SK-N-SH (cell line): ENCODE measurements at regions not wholly inside any gene's neighbourhood (a gene's known extent, or its start where the extent isn't known, plus 50 kb on each side); places are given as distances from the start of the nearest gene placed in this dataset.
A peak's percentile ranks its signal among the peaks of the same experiment; 100 is the strongest.

Experiments used
- CTCF ChIA-PET: fragments of 300-600, 350-600 bp; formaldehyde crosslinking; extraction: SDS; loops from one replicate; lab custom pipeline; 2021; lab: Yijun Ruan, JAX
- POLR2A ChIA-PET: fragments of 350-600 bp; sonication (Branson Sonifier 250); formaldehyde crosslinking; extraction: SDS; loops from one replicate; lab custom pipeline; 2020; ENCODE audit warnings: antibody characterized with exemption, inconsistent platforms; lab: Yijun Ruan, JAX
- DNase-seq: peaks from one replicate; pipeline ENCODE4 v3.0.0; 2012
- H2AFZ ChIP-seq: fragments of 200-600 bp; sonication (generic); 2 replicates; pipeline ENCODE4 v1.8.1; 2016; ENCODE audit warnings: antibody characterized with exemption, mild to moderate bottlenecking, low read depth
- H3F3A ChIP-seq: fragments of 200-600 bp; sonication (generic); replicated peaks from 2 replicates; pipeline ENCODE3; 2016; ENCODE audit warnings: antibody characterized with exemption, mild to moderate bottlenecking; ENCODE audit not compliant: insufficient read depth
- H3K27ac ChIP-seq, 2 experiments: fragments of 200-500 bp in 1 of 2; fragments of 200-600 bp in 1 of 2; sonication (Bioruptor generic) in 1 of 2; sonication (generic), shearing (Covaris generic) in 1 of 2; 2 replicates each; pipeline versions ENCODE4 v1.5.1 to v1.6.1; 2014 to 2016; ENCODE audit warnings: low read depth in 2 of 2, inconsistent platforms in 1 of 2, low read length in 1 of 2, mild to moderate bottlenecking in 1 of 2, mixed read lengths in 1 of 2
- H3K27me3 ChIP-seq: fragments of 200-600 bp; sonication (generic), shearing (Covaris generic); 2 replicates; pipeline ENCODE4 v1.6.1; 2016; ENCODE audit warnings: mixed run types; ENCODE audit not compliant: insufficient read depth
- H3K36me3 ChIP-seq, 2 experiments: fragments of 200-500 bp in 1 of 2; fragments of 200-600 bp in 1 of 2; sonication (Bioruptor generic) in 1 of 2; sonication (generic) in 1 of 2; replicated peaks in 1 of 2; 2 replicates each; pipeline versions ENCODE3 to v1.5.1; 2014 to 2016; ENCODE audit warnings: low read length in 1 of 2, mild to moderate bottlenecking in 1 of 2; ENCODE audit not compliant: insufficient read depth in 2 of 2, control insufficient read depth in 1 of 2
- H3K4me1 ChIP-seq, 2 experiments: fragments of 200-500 bp in 1 of 2; fragments of 200-600 bp in 1 of 2; sonication (Bioruptor generic) in 1 of 2; sonication (generic), shearing (Covaris generic) in 1 of 2; 2 replicates each; pipeline versions ENCODE4 v1.5.1 to v1.6.1; 2014 to 2016; ENCODE audit warnings: low read depth in 1 of 2, low read length in 1 of 2, mixed run types in 1 of 2; ENCODE audit not compliant: insufficient read depth in 2 of 2, control insufficient read depth in 1 of 2
- H3K4me2 ChIP-seq: fragments of 200-600 bp; sonication (generic), shearing (Covaris generic); 2 replicates; pipeline ENCODE4 v1.6.1; 2017; ENCODE audit warnings: mixed run types
- H3K4me3 ChIP-seq, 2 experiments: fragments of 200-500 bp in 1 of 2; fragments of 200-600 bp in 1 of 2; sonication (Bioruptor generic) in 1 of 2; sonication (generic), shearing (Covaris generic) in 1 of 2; 2 replicates each; pipeline versions ENCODE4 v1.5.1 to v1.8.1; 2014 to 2016; ENCODE audit warnings: low read depth in 2 of 2, inconsistent platforms in 1 of 2, low read length in 1 of 2, mild to moderate bottlenecking in 1 of 2, mixed read lengths in 1 of 2, moderate library complexity in 1 of 2
- H3K79me2 ChIP-seq: fragments of 200-600 bp; sonication (generic); 2 replicates; pipeline ENCODE4 v1.8.1; 2017; ENCODE audit warnings: mild to moderate bottlenecking; ENCODE audit not compliant: insufficient read depth
- H3K9ac ChIP-seq: fragments of 200-600 bp; sonication (generic); 2 replicates; pipeline ENCODE4 v1.6.1; 2017; ENCODE audit warnings: mixed run types
- H3K9me2 ChIP-seq: fragments of 200-600 bp; sonication (generic); 2 replicates; pipeline ENCODE4 v1.6.1; 2017; ENCODE audit warnings: mixed run types
- H3K9me3 ChIP-seq: fragments of 200-600 bp; sonication (generic); 2 replicates; pipeline ENCODE4 v1.6.1; 2017; ENCODE audit warnings: mixed run types, mild to moderate bottlenecking, moderate library complexity
- H4K20me1 ChIP-seq: fragments of 200-600 bp; sonication (generic); 2 replicates; pipeline ENCODE4 v1.6.1; 2017; ENCODE audit warnings: mild to moderate bottlenecking, mixed run types; ENCODE audit not compliant: insufficient read depth
- ELF1 ChIP-seq: IDR thresholded peaks from 2 replicates; pipeline ENCODE4 v1.4.0; 2012
- EP300 ChIP-seq, 2 experiments: IDR thresholded peaks; 2 replicates each; pipeline versions ENCODE4 v1.4.0 to v1.6.1; 2012; ENCODE audit warnings: borderline replicate concordance in 1 of 2, low read depth in 1 of 2, low read length in 1 of 2
- EZH2phosphoT487 ChIP-seq: fragments of 200-600 bp; sonication (generic); IDR thresholded peaks from 2 replicates; pipeline ENCODE4 v1.6.1; 2017; ENCODE audit warnings: low read depth, mixed run types, mild to moderate bottlenecking, antibody characterized with exemption, moderate library complexity, borderline replicate concordance
- FOSL2 ChIP-seq: IDR thresholded peaks from 2 replicates; pipeline ENCODE4 v1.4.0; 2012; ENCODE audit warnings: low read depth, mild to moderate bottlenecking, moderate library complexity, borderline replicate concordance
- FOXM1 ChIP-seq: IDR thresholded peaks from 2 replicates; pipeline ENCODE4 v1.4.0; 2012; ENCODE audit warnings: low read depth, mild to moderate bottlenecking
- IRF3 ChIP-seq: fragments of 150-350 bp; IDR thresholded peaks from 2 replicates; pipeline ENCODE4 v1.6.1; 2016; ENCODE audit warnings: mild to moderate bottlenecking, low read depth, low read length
- MAX ChIP-seq: IDR thresholded peaks from 2 replicates; pipeline ENCODE4 v1.4.0; 2012; ENCODE audit warnings: low read depth
- MEF2A ChIP-seq: IDR thresholded peaks from 2 replicates; pipeline ENCODE4 v1.4.0; 2012; ENCODE audit warnings: low read depth, borderline replicate concordance
- MXI1 ChIP-seq: IDR thresholded peaks from 2 replicates; pipeline ENCODE4 v1.6.1; 2012; ENCODE audit warnings: mild to moderate bottlenecking, low read depth, low read length, improper control_type of control experiment
- NRF1 ChIP-seq: IDR thresholded peaks from 2 replicates; pipeline ENCODE4 v1.6.1; 2012; ENCODE audit warnings: low read depth, mild to moderate bottlenecking, low read length
- PBX3 ChIP-seq: IDR thresholded peaks from 2 replicates; pipeline ENCODE4; 2012
- POLR2AphosphoS5 ChIP-seq: IDR thresholded peaks from 2 replicates; pipeline ENCODE4 v1.6.1; 2012; ENCODE audit warnings: low read depth, low read length
- RAD21 ChIP-seq: IDR thresholded peaks from 2 replicates; pipeline ENCODE4 v1.6.1; 2012; ENCODE audit warnings: mild to moderate bottlenecking, low read length
- RCOR1 ChIP-seq: fragments of 150-350 bp; IDR thresholded peaks from 2 replicates; pipeline ENCODE4 v1.6.1; 2017; ENCODE audit warnings: antibody characterized with exemption, low read length
- SMC3 ChIP-seq: IDR thresholded peaks from 2 replicates; pipeline ENCODE4 v1.6.1; 2012; ENCODE audit warnings: low read depth, low read length, improper control_type of control experiment
- TEAD4 ChIP-seq: IDR thresholded peaks from 2 replicates; pipeline ENCODE4 v1.4.0; 2012; ENCODE audit warnings: mild to moderate bottlenecking, borderline replicate concordance; ENCODE audit not compliant: insufficient read depth
- YY1 ChIP-seq: IDR thresholded peaks from 2 replicates; pipeline ENCODE4 v1.4.0; 2012; ENCODE audit warnings: low read depth, mild to moderate bottlenecking
- WGBS: methylation state at CpG from one replicate; pipeline ENCODE4 v1.1.6; 2017; ENCODE audit warnings: low lambda C conversion rate; 5-methylcytosine and 5-hydroxymethylcytosine counted together

GRCh38 chr7:81111358-81111757 is 192.5 kb upstream of the SEMA3C start (continued):
- TF ChIP-seq EP300 (IDR thresholded peaks at IDR 0.05; ENCODE audit: borderline replicate concordance in 1 of 2, low read depth in 1 of 2, low read length in 1 of 2), result peak in 1 of 2 experiments; percentile 74; a peak in 1 of 4 replicates
- TF ChIP-seq RCOR1, result no peak
- no peak for TF ChIP-seq MEF2A
- peak; percentile 88 for TF ChIP-seq PBX3
- no peak for TF ChIP-seq ELF1
- TF ChIP-seq MAX, result no peak; the same call in 1 of the 2 replicates
- peak; percentile 91 for TF ChIP-seq FOSL2
- TF ChIP-seq MXI1, result no peak

- H3K79me2 ChIP-seq, result no peaks in the 10 kb centered on the region
- no peak overlapping the region for H3K4me3 ChIP-seq
- H2AFZ ChIP-seq, result no peak overlapping the region
- POLR2A ChIA-PET, result no interaction called here
- WGBS, result 88% methylated on average over 2 of the region's 2 CpGs
- H3K27me3 ChIP-seq, result no peaks in the 10 kb centered on the region
- H3K9me2 ChIP-seq, result no peaks in the 10 kb centered on the region
- CTCF ChIA-PET, result no interaction called here
- H3F3A ChIP-seq, result peaks cover 8% of the 10 kb centered on the region
- peak overlapping the region; percentile 29 to 68; a peak in 2 of 4 replicates for H3K27ac ChIP-seq
- no peaks in the 10 kb centered on the region for H4K20me1 ChIP-seq
- H3K36me3 ChIP-seq, result no peaks in the 10 kb centered on the region
- H3K4me1 ChIP-seq, result peaks cover 11 to 18% of the 10 kb centered on the region in 2 experiments; a peak in 3 of 4 replicates
- DNase-seq, result no peak
- H3K4me2 ChIP-seq, result peak overlapping the region; percentile 28
- H3K9ac ChIP-seq, result no peak overlapping the region
- TF ChIP-seq EZH2phosphoT487, result no peak
- TF ChIP-seq NRF1, result no peak
- no peak for TF ChIP-seq YY1
- no peak for TF ChIP-seq RAD21
- no peak for TF ChIP-seq IRF3
- TF ChIP-seq ELF1, result no peak
- no peak for TF ChIP-seq MAX
- no peak for TF ChIP-seq MEF2A
- TF ChIP-seq MXI1, result no peak
- TF ChIP-seq POLR2AphosphoS5, result no peak
- TF ChIP-seq FOXM1, result no peak
- TF ChIP-seq EP300 (IDR thresholded peaks at IDR 0.05; ENCODE audit: borderline replicate concordance in 1 of 2, low read depth in 1 of 2, low read length in 1 of 2), result no peak
- no peak for TF ChIP-seq SMC3
- no peak for TF ChIP-seq TEAD4
- H3K9me3 ChIP-seq, result no peaks in the 10 kb centered on the region
Measured at GRCh38 chr7:81110673-81111072, 191.8 kb upstream of the SEMA3C start.
